HepG2 (cell line): ENCODE measurements at regions not wholly inside any gene's neighbourhood (a gene's known extent, or its start where the extent isn't known, plus 50 kb on each side); places are given as distances from the start of the nearest gene placed in this dataset.

Experiments
- ATAC-seq: fragments of 200-7000 bp; cut with Tn5 transposase; 3 replicates; pipeline ENCODE4 v1.9.1; 2020; ENCODE audit warnings: mild to moderate bottlenecking, moderate library complexity
- BruUV-seq: library from RNA; stranded (reverse); fragments of 400-500 nt; replicated peaks from 2 replicates; lab custom pipeline; 2021; lab: Mats Ljungman, UMichigan
- CTCF ChIA-PET: fragments of 300-600 bp; formaldehyde crosslinking; extraction: SDS; loops from one replicate; lab custom pipeline; 2021; ENCODE audit warnings: low total read pairs, inconsistent platforms, low intra/inter-chr PET ratio; lab: Yijun Ruan, JAX
- POLR2A ChIA-PET: fragments of 350-600 bp; sonication (Branson Sonifier 250); formaldehyde crosslinking; loops from one replicate; lab custom pipeline; 2020; ENCODE audit warnings: antibody characterized with exemption, inconsistent platforms; lab: Yijun Ruan, JAX
- DNase-seq: peaks from one replicate; pipeline ENCODE4 v3.0.0-alpha.2; 2015; ENCODE audit warnings: low spot score
- FAIRE-seq: peaks from 3 replicates; lab custom pipeline; 2011; peaks lifted over from hg19 to GRCh38; lab: Jason Lieb, UNC
- H2AFZ ChIP-seq: one replicate; pipeline ENCODE4 v1.6.1; 2011; ENCODE audit warnings: low read length, inconsistent platforms
- H3K27ac ChIP-seq: fragments of 300-600 bp; 3 replicates; pipeline ENCODE4 v1.8.0; 2011; ENCODE audit warnings: mixed run types, mild to moderate bottlenecking, mixed read lengths, low read length, inconsistent platforms; ENCODE audit not compliant: insufficient read depth; ENCODE audit errors: extremely low read length
- H3K27me3 ChIP-seq, 2 experiments: fragments of 200-600 bp in 1 of 2; 2 replicates in 1 of 2; 3 replicates in 1 of 2; pipeline versions ENCODE4 v1.6.0 to v1.8.0; 2011; ENCODE audit warnings: low read length in 2 of 2, mild to moderate bottlenecking in 2 of 2, moderate library complexity in 2 of 2, inconsistent platforms in 1 of 2; ENCODE audit not compliant: insufficient read depth in 2 of 2, control insufficient read depth in 1 of 2
- H3K36me3 ChIP-seq, 2 experiments: fragments of 200-600 bp in 1 of 2; replicated peaks in 1 of 2; 2 replicates in 1 of 2; 3 replicates in 1 of 2; pipeline versions ENCODE4 v1.5.1 to v1.8.0; 2011; ENCODE audit warnings: low read length in 2 of 2, inconsistent platforms in 1 of 2; ENCODE audit not compliant: insufficient read depth in 2 of 2, control insufficient read depth in 1 of 2
- H3K4me1 ChIP-seq: 2 replicates; pipeline ENCODE4 v1.5.1; 2012; ENCODE audit warnings: low read length, inconsistent platforms; ENCODE audit not compliant: insufficient read depth
- H3K4me2 ChIP-seq: 2 replicates; pipeline ENCODE4 v1.6.0; 2011; ENCODE audit warnings: low read depth, low read length, inconsistent platforms
- H3K4me3 ChIP-seq, 3 experiments: fragments of 200-600 bp in 1 of 3; sonication (generic), shearing (Covaris generic) in 1 of 3; replicated peaks in 1 of 3; 2 replicates each; pipeline ENCODE4 v1.5.1; 2011 to 2016; ENCODE audit warnings: low read length in 3 of 3, inconsistent platforms in 2 of 3, low read depth in 2 of 3, mild to moderate bottlenecking in 2 of 3, control low read depth in 1 of 3, mixed read lengths in 1 of 3; ENCODE audit not compliant: insufficient read depth in 1 of 3
- H3K79me2 ChIP-seq: one replicate; pipeline ENCODE4 v1.6.1; 2011; ENCODE audit warnings: low read length, inconsistent platforms; ENCODE audit not compliant: insufficient read depth
- H3K9ac ChIP-seq: 2 replicates; pipeline ENCODE4 v1.6.0; 2011; ENCODE audit warnings: mild to moderate bottlenecking, low read depth, low read length, inconsistent platforms; ENCODE audit not compliant: insufficient read depth
- H3K9me3 ChIP-seq: 2 replicates; pipeline ENCODE4 v1.5.1; 2012; ENCODE audit warnings: mild to moderate bottlenecking, low read length
- H4K20me1 ChIP-seq: 2 replicates; pipeline ENCODE4 v1.6.0; 2011; ENCODE audit warnings: inconsistent platforms, mild to moderate bottlenecking, low read length, moderate library complexity; ENCODE audit not compliant: insufficient read depth
- ARID2 ChIP-seq: sonication (generic); formaldehyde crosslinking; IDR thresholded peaks from 2 replicates; pipeline ENCODE4 v1.8.1; 2022; ENCODE audit warnings: mild to moderate bottlenecking, missing genetic modification reagents, borderline replicate concordance
- SALL2 ChIP-seq: sonication (generic); formaldehyde crosslinking; IDR thresholded peaks from 2 replicates; pipeline ENCODE4 v1.8.1; 2023; ENCODE audit warnings: mild to moderate bottlenecking, missing genetic modification reagents, inconsistent platforms
- SETDB1 ChIP-seq: sonication (generic); formaldehyde crosslinking; IDR thresholded peaks from 2 replicates; pipeline ENCODE4 v1.5.1; 2020; ENCODE audit warnings: missing genetic modification reagents, mild to moderate bottlenecking, borderline replicate concordance
- SIX4 ChIP-seq: sonication (generic); formaldehyde crosslinking; IDR thresholded peaks from 2 replicates; pipeline ENCODE4 v1.4.0; 2020; ENCODE audit warnings: missing genetic modification reagents
- SSRP1 ChIP-seq: IDR thresholded peaks from 2 replicates; pipeline ENCODE4 v1.6.1; 2016; ENCODE audit warnings: control low read depth
- THAP11 ChIP-seq: IDR thresholded peaks from 2 replicates; pipeline ENCODE4 v1.6.1; 2016; ENCODE audit warnings: missing biosample characterization, missing genetic modification reagents
- ZNF33A ChIP-seq: sonication (generic); formaldehyde crosslinking; IDR thresholded peaks from 2 replicates; pipeline ENCODE4 v1.5.1; 2020; ENCODE audit warnings: missing genetic modification reagents, mild to moderate bottlenecking, moderate library complexity, borderline replicate concordance
- ZNF484 ChIP-seq: sonication (generic); formaldehyde crosslinking; IDR thresholded peaks from 2 replicates; pipeline ENCODE4 v1.5.1; 2020; ENCODE audit warnings: mild to moderate bottlenecking, low read depth, missing genetic modification reagents, borderline replicate concordance
- ZNF83 ChIP-seq: sonication (generic); formaldehyde crosslinking; IDR thresholded peaks from 2 replicates; pipeline ENCODE4 v1.4.0; 2020; ENCODE audit warnings: missing genetic modification reagents, mild to moderate bottlenecking, borderline replicate concordance
- WGBS: methylation state at CpG from one replicate; pipeline ENCODE4 v1.1.6; 2017; ENCODE audit warnings: low lambda C conversion rate; 5-methylcytosine and 5-hydroxymethylcytosine counted together
- in situ Hi-C: cut with HindIII; loops from 2 replicates; pipeline ENCODE4 v1.10.0; 2017; ENCODE audit warnings: low pct_unique_long_range_greater_than_20kb; ENCODE audit not compliant: extremely low pct_ligation_motif_present
- intact Hi-C: fragments of 100-400 bp; cut with micrococcal nuclease; formaldehyde crosslinking; loops from one replicate; pipeline ENCODE4 v1.10.0; 2022; ENCODE audit not compliant: unreplicated experiment
- TF ChIP-seq, protein P1 (sequence below): sonication (generic); formaldehyde crosslinking; IDR thresholded peaks from 2 replicates; pipeline ENCODE4 v1.5.1; 2020; ENCODE audit warnings: mild to moderate bottlenecking, missing genetic modification reagents, moderate library complexity
- TF ChIP-seq, protein P2 (sequence below): sonication (generic); formaldehyde crosslinking; IDR thresholded peaks from 2 replicates; pipeline ENCODE4 v1.4.0; 2020; ENCODE audit warnings: mild to moderate bottlenecking, missing genetic modification reagents
- TF ChIP-seq, protein P3 (sequence below): sonication (generic); formaldehyde crosslinking; IDR thresholded peaks from 2 replicates; pipeline ENCODE4 v1.9.0; 2022; ENCODE audit warnings: low read depth, missing genetic modification reagents
- TF ChIP-seq, protein P4 (sequence below): sonication (generic); formaldehyde crosslinking; conservative IDR thresholded peaks from 2 replicates; pipeline ENCODE4 v1.8.0; 2022; ENCODE audit warnings: mild to moderate bottlenecking, moderate library complexity, missing genetic modification reagents
- TF ChIP-seq, protein P5 (sequence below): sonication (generic); formaldehyde crosslinking; IDR thresholded peaks from 2 replicates; pipeline ENCODE4 v1.5.1; 2020; ENCODE audit warnings: missing genetic modification reagents, mild to moderate bottlenecking, borderline replicate concordance
- TF ChIP-seq, protein P6 (sequence below): IDR thresholded peaks from 2 replicates; pipeline ENCODE4 v1.6.1; 2016; ENCODE audit warnings: missing genetic modification reagents, missing compliant biosample characterization

DNA sequence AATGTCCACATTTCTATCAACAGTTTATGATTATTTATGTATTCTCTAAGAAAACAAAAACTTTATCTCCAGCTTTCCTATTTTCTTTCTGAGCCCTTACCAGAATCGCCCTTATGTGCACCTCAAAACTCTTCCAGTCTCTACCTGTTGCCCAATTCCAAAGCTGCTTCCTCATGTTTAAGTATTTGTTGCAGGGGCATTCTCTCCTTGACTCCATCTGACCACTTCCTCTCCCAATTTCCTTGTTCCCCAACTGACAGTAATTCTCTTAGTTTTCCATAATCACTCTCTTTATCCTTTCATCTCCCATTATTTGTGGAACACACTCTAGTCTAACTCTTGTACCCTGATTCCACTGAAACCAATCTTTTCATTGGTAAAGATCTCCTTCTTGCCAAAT lies 105.4 kb upstream of the RBBP8 start:
- intact Hi-C loops (no loop called here), in situ Hi-C loops (no loop called here)
- Histone ChIP-seq H3K27ac (no peak overlapping the region), H3K9me3 (no peaks in the 10 kb centered on the region), H2AFZ (no peak overlapping the region), H3K4me3 (no peak overlapping the region), H3K4me1 (0 out of 2 replicates have a peak, but pooled peaks cover 11% of the 10 kb centered on the region), H3K9ac (no peak overlapping the region), H3K4me2 (no peak overlapping the region), H3K27me3 (peaks cover 0 to 2% of the 10 kb centered on the region in 2 experiments; a peak in 1 of 5 replicates), H4K20me1 (no peaks in the 10 kb centered on the region), H3K36me3 (no peaks in the 10 kb centered on the region), H3K79me2 (no peaks in the 10 kb centered on the region)
- POLR2A ChIA-PET: no interaction called here
- DNase-seq: no peak
- 7% methylated on average over 1 of the region's 1 CpG for WGBS
- FAIRE-seq: no peak
- CTCF ChIA-PET: no interaction called here
- no TSS peak for BruUV-seq
- no peak for ATAC-seq
- TF ChIP-seq, protein P1, sequence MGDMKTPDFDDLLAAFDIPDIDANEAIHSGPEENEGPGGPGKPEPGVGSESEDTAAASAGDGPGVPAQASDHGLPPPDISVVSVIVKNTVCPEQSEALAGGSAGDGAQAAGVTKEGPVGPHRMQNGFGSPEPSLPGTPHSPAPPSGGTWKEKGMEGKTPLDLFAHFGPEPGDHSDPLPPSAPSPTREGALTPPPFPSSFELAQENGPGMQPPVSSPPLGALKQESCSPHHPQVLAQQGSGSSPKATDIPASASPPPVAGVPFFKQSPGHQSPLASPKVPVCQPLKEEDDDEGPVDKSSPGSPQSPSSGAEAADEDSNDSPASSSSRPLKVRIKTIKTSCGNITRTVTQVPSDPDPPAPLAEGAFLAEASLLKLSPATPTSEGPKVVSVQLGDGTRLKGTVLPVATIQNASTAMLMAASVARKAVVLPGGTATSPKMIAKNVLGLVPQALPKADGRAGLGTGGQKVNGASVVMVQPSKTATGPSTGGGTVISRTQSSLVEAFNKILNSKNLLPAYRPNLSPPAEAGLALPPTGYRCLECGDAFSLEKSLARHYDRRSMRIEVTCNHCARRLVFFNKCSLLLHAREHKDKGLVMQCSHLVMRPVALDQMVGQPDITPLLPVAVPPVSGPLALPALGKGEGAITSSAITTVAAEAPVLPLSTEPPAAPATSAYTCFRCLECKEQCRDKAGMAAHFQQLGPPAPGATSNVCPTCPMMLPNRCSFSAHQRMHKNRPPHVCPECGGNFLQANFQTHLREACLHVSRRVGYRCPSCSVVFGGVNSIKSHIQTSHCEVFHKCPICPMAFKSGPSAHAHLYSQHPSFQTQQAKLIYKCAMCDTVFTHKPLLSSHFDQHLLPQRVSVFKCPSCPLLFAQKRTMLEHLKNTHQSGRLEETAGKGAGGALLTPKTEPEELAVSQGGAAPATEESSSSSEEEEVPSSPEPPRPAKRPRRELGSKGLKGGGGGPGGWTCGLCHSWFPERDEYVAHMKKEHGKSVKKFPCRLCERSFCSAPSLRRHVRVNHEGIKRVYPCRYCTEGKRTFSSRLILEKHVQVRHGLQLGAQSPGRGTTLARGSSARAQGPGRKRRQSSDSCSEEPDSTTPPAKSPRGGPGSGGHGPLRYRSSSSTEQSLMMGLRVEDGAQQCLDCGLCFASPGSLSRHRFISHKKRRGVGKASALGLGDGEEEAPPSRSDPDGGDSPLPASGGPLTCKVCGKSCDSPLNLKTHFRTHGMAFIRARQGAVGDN (CRISPR knock-in tag): no peak
- TF ChIP-seq SSRP1 (CRISPR knock-in tag): no peak
- TF ChIP-seq, protein P2, sequence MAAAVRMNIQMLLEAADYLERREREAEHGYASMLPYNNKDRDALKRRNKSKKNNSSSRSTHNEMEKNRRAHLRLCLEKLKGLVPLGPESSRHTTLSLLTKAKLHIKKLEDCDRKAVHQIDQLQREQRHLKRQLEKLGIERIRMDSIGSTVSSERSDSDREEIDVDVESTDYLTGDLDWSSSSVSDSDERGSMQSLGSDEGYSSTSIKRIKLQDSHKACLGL: no peak
- no peak for TF ChIP-seq SETDB1 (CRISPR knock-in tag)
- TF ChIP-seq, protein P3, sequence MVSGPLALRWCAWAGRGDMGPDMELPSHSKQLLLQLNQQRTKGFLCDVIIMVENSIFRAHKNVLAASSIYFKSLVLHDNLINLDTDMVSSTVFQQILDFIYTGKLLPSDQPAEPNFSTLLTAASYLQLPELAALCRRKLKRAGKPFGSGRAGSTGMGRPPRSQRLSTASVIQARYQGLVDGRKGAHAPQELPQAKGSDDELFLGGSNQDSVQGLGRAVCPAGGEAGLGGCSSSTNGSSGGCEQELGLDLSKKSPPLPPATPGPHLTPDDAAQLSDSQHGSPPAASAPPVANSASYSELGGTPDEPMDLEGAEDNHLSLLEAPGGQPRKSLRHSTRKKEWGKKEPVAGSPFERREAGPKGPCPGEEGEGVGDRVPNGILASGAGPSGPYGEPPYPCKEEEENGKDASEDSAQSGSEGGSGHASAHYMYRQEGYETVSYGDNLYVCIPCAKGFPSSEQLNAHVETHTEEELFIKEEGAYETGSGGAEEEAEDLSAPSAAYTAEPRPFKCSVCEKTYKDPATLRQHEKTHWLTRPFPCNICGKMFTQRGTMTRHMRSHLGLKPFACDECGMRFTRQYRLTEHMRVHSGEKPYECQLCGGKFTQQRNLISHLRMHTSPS: no peak
- no peak for TF ChIP-seq THAP11 (CRISPR knock-in tag)
- no peak for TF ChIP-seq ZNF33A
- TF ChIP-seq, protein P4, sequence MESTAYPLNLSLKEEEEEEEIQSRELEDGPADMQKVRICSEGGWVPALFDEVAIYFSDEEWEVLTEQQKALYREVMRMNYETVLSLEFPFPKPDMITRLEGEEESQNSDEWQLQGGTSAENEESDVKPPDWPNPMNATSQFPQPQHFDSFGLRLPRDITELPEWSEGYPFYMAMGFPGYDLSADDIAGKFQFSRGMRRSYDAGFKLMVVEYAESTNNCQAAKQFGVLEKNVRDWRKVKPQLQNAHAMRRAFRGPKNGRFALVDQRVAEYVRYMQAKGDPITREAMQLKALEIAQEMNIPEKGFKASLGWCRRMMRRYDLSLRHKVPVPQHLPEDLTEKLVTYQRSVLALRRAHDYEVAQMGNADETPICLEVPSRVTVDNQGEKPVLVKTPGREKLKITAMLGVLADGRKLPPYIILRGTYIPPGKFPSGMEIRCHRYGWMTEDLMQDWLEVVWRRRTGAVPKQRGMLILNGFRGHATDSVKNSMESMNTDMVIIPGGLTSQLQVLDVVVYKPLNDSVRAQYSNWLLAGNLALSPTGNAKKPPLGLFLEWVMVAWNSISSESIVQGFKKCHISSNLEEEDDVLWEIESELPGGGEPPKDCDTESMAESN (CRISPR knock-in tag): no peak
- TF ChIP-seq ARID2 (CRISPR knock-in tag): no peak
- no peak for TF ChIP-seq ZNF83 (CRISPR knock-in tag)
- TF ChIP-seq SIX4 (CRISPR knock-in tag): no peak
- TF ChIP-seq SALL2 (CRISPR knock-in tag): no peak
- TF ChIP-seq, protein P5, sequence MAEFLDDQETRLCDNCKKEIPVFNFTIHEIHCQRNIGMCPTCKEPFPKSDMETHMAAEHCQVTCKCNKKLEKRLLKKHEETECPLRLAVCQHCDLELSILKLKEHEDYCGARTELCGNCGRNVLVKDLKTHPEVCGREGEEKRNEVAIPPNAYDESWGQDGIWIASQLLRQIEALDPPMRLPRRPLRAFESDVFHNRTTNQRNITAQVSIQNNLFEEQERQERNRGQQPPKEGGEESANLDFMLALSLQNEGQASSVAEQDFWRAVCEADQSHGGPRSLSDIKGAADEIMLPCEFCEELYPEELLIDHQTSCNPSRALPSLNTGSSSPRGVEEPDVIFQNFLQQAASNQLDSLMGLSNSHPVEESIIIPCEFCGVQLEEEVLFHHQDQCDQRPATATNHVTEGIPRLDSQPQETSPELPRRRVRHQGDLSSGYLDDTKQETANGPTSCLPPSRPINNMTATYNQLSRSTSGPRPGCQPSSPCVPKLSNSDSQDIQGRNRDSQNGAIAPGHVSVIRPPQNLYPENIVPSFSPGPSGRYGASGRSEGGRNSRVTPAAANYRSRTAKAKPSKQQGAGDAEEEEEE (CRISPR knock-in tag): no peak
- TF ChIP-seq, protein P6, sequence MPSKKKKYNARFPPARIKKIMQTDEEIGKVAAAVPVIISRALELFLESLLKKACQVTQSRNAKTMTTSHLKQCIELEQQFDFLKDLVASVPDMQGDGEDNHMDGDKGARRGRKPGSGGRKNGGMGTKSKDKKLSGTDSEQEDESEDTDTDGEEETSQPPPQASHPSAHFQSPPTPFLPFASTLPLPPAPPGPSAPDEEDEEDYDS (CRISPR knock-in tag): no peak
- TF ChIP-seq ZNF484: no peak
